GM12874 (cell line): ENCODE measurements at regions not wholly inside any gene's neighbourhood (a gene's known extent, or its start where the extent isn't known, plus 50 kb on each side); places are given as distances from the start of the nearest gene placed in this dataset.

Source experiments
- CTCF ChIP-seq: IDR thresholded peaks from 2 replicates; pipeline ENCODE4 v1.5.1; 2011; ENCODE audit warnings: low read depth, mild to moderate bottlenecking, control low read depth, low read length, moderate library complexity; ENCODE audit not compliant: insufficient read depth

GRCh38 chr17:22303096-22303495 is 610.8 kb downstream of the KCNJ18 start:
- TF ChIP-seq CTCF: no peak

GRCh38 chr17:22303865-22304264 is 611.5 kb downstream of the KCNJ18 start:
- TF ChIP-seq CTCF: no peak

- TF ChIP-seq CTCF: no peak
Observed at GRCh38 chr17:22304667-22305303, 612.5 kb downstream of the KCNJ18 start.

GRCh38 chr17:22305356-22306071 is 613.2 kb downstream of the KCNJ18 start:
- no peak for TF ChIP-seq CTCF

GRCh38 chr17:22310717-22311686 is 618.7 kb downstream of the KCNJ18 start:
- TF ChIP-seq CTCF: no peak

- no peak for TF ChIP-seq CTCF
Observed at GRCh38 chr17:22337467-22337866, 645.1 kb downstream of the KCNJ18 start.

GRCh38 chr17:22373911-22374310 is 681.6 kb downstream of the KCNJ18 start:
- no peak for TF ChIP-seq CTCF
